Upper lobe of right lung (tissue), 1 donor: ENCODE measurements at regions not wholly inside any gene's neighbourhood (a gene's known extent, or its start where the extent isn't known, plus 50 kb on each side); places are given as distances from the start of the nearest gene placed in this dataset.

ENCODE experiments used
- ATAC-seq: fragments of 200-7000 bp; cut with Tn5 transposase; one replicate; pipeline ENCODE4 v1.9.1; 2020; ENCODE audit warnings: mild to moderate bottlenecking, moderate library complexity
- DNase-seq: peaks from one replicate; pipeline ENCODE4 v3.0.0-alpha.2; 2020
- H3K27ac ChIP-seq: fragments of 200-600 bp; one replicate; pipeline ENCODE4 v1.8.0; 2022
- H3K27me3 ChIP-seq: fragments of 200-600 bp; one replicate; pipeline ENCODE4 v1.8.0; 2022; ENCODE audit warnings: mild to moderate bottlenecking
- H3K36me3 ChIP-seq: fragments of 200-600 bp; one replicate; pipeline ENCODE4 v1.8.0; 2022
- H3K4me1 ChIP-seq: fragments of 200-600 bp; one replicate; pipeline ENCODE4 v1.8.0; 2022
- H3K4me3 ChIP-seq: fragments of 200-600 bp; one replicate; pipeline ENCODE4 v1.8.0; 2022; ENCODE audit warnings: mild to moderate bottlenecking
- H3K9me3 ChIP-seq: fragments of 200-600 bp; one replicate; pipeline ENCODE4 v1.8.0; 2022
- intact Hi-C: fragments of 100-400 bp; cut with DNase I; formaldehyde crosslinking; loops from one replicate; pipeline ENCODE4 v1.11.0; 2022
- TF ChIP-seq, protein P1 (sequence below): fragments of 200-600 bp; IDR thresholded peaks from one replicate; pipeline ENCODE4 v1.8.0; 2022; ENCODE audit warnings: antibody characterized with exemption
- donor health status: DM: no; HTN: yes; CAD: no; lungs with severe emphysema.

GRCh38 chr9:106403081-106403480, 459.9 kb upstream of the ZNF462 start:
- intact Hi-C loops: no loop called here
- no peak for ATAC-seq
- H3K27ac ChIP-seq: no peak overlapping the region
- no peaks in the 10 kb centered on the region for H3K36me3 ChIP-seq
- no peaks in the 10 kb centered on the region for H3K9me3 ChIP-seq
- H3K4me3 ChIP-seq: no peak overlapping the region
- TF ChIP-seq, protein P1, sequence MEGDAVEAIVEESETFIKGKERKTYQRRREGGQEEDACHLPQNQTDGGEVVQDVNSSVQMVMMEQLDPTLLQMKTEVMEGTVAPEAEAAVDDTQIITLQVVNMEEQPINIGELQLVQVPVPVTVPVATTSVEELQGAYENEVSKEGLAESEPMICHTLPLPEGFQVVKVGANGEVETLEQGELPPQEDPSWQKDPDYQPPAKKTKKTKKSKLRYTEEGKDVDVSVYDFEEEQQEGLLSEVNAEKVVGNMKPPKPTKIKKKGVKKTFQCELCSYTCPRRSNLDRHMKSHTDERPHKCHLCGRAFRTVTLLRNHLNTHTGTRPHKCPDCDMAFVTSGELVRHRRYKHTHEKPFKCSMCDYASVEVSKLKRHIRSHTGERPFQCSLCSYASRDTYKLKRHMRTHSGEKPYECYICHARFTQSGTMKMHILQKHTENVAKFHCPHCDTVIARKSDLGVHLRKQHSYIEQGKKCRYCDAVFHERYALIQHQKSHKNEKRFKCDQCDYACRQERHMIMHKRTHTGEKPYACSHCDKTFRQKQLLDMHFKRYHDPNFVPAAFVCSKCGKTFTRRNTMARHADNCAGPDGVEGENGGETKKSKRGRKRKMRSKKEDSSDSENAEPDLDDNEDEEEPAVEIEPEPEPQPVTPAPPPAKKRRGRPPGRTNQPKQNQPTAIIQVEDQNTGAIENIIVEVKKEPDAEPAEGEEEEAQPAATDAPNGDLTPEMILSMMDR: no peak
- no peaks in the 10 kb centered on the region for H3K4me1 ChIP-seq
- no peak for DNase-seq
- no peaks in the 10 kb centered on the region for H3K27me3 ChIP-seq

DNA sequence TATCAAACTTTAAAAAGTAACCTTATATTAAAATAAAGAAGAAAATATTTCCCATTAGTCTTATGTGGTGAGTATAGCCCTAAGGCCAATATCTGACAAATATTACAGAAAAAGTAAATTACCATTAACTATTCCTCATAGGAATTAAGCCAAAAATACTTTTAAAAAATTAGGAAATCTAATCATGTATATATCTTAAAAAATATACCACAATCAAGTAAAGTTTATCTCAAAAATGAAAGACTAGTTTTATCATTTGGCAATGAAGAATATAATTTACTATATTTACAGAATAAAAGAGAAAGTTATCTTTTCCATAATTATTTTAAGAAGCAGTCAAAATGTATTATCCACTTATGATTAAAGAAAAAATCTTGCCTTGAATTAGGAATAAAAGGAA, 458.8 kb upstream of the ZNF462 start:
- intact Hi-C loops: no loop called here
- H3K4me1 ChIP-seq: no peaks in the 10 kb centered on the region
- H3K27me3 ChIP-seq: no peaks in the 10 kb centered on the region
- no peak overlapping the region for H3K27ac ChIP-seq
- DNase-seq (no peak), ATAC-seq (no peak)
- TF ChIP-seq, protein P1: no peak
- H3K4me3 ChIP-seq: no peak overlapping the region
- H3K36me3 ChIP-seq: no peaks in the 10 kb centered on the region
- H3K9me3 ChIP-seq: no peaks in the 10 kb centered on the region

GRCh38 chr9:106405871-106406435, 457.0 kb upstream of the ZNF462 start:
- H3K36me3 ChIP-seq: no peaks in the 10 kb centered on the region
- H3K27me3 ChIP-seq: no peaks in the 10 kb centered on the region
- intact Hi-C loops: no loop called here
- H3K4me3 ChIP-seq: no peak overlapping the region
- TF ChIP-seq, protein P1: no peak
- no peak overlapping the region for H3K27ac ChIP-seq
- ATAC-seq (no peak), DNase-seq (no peak)
- no peaks in the 10 kb centered on the region for H3K9me3 ChIP-seq
- H3K4me1 ChIP-seq: no peaks in the 10 kb centered on the region

DNA sequence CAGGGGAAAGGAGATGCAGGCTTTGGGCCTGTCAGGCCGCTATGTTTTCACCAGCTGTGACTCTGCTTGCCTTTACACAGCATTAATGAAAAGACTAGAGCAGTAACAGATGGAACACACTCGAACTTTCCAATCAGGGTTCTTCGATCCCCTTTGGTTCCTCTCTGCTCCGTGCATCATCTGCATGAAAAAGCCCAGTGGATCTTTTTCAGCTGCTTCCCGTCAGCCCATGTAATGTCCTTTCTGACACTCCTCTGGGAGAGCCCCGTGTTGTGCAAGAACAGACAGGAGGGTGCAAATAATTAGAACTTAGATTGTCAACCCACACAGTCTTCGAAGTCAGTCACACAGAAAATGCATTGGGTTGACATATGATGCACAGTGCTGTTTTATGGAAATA, 448.9 kb upstream of the ZNF462 start:
- H3K4me3 ChIP-seq: no peak overlapping the region
- H3K4me1 ChIP-seq: no peaks in the 10 kb centered on the region
- H3K27me3 ChIP-seq: no peaks in the 10 kb centered on the region
- intact Hi-C loops: no loop called here
- no peaks in the 10 kb centered on the region for H3K9me3 ChIP-seq
- ATAC-seq (no peak), DNase-seq (no peak)
- TF ChIP-seq, protein P1: no peak
- H3K36me3 ChIP-seq: no peaks in the 10 kb centered on the region
- H3K27ac ChIP-seq: no peak overlapping the region

GRCh38 chr9:106417685-106418084, 445.3 kb upstream of the ZNF462 start:
- no peaks in the 10 kb centered on the region for H3K36me3 ChIP-seq
- ATAC-seq (no peak), DNase-seq (no peak)
- no peaks in the 10 kb centered on the region for H3K9me3 ChIP-seq
- TF ChIP-seq, protein P1: no peak
- H3K4me3 ChIP-seq: no peak overlapping the region
- intact Hi-C loops: no loop called here
- H3K27me3 ChIP-seq: no peaks in the 10 kb centered on the region
- H3K27ac ChIP-seq: no peak overlapping the region
- no peaks in the 10 kb centered on the region for H3K4me1 ChIP-seq

DNA sequence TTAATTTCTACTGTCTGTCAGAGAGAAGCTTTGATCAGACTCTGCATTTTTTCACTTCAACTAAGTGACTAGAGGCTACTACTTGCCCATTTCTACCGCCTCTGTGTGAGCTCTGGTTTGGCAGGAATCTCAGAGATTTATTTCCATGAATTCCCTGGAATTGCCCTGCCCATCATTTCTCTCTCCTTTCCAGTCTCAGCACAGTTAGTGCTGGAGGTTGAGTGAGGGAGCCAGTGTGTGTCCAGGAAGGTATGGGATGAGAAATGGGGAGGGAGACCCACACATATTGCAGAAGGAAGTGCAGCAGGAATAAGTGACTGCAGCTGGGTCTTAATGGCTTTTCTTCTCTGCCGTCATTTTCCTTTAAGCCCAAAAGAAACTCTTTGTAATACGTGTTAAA, 443.1 kb upstream of the ZNF462 start:
- Histone ChIP-seq H3K4me1 (no peaks in the 10 kb centered on the region), H3K27ac (no peak overlapping the region), H3K9me3 (no peaks in the 10 kb centered on the region), H3K36me3 (no peaks in the 10 kb centered on the region), H3K4me3 (no peak overlapping the region), H3K27me3 (no peaks in the 10 kb centered on the region)
- ATAC-seq: no peak
- TF ChIP-seq, protein P1: no peak
- intact Hi-C loops: no loop called here
- no peak for DNase-seq
